HCT116 (cell line): ENCODE measurements at regions not wholly inside any gene's neighbourhood (a gene's known extent, or its start where the extent isn't known, plus 50 kb on each side); places are given as distances from the start of the nearest gene placed in this dataset.

ENCODE experiments used
- ATAC-seq: fragments of 200-7000 bp; cut with Tn5 transposase; 2 replicates; pipeline ENCODE4 v1.9.1; 2020; ENCODE audit warnings: mild to moderate bottlenecking, moderate library complexity
- BruUV-seq: library from RNA; stranded (reverse); fragments of 400-500 nt; replicated peaks from 2 replicates; lab custom pipeline; 2021; lab: Mats Ljungman, UMichigan
- CTCF ChIA-PET: fragments of 300-600 bp; sonication (Branson Sonifier 250); formaldehyde crosslinking; loops from one replicate; lab custom pipeline; 2021; ENCODE audit warnings: antibody characterized with exemption; lab: Charles Lee
- POLR2A ChIA-PET: fragments of 300-600, 350-600 bp; sonication (Branson Sonifier 250); formaldehyde crosslinking; loops from one replicate; lab custom pipeline; 2021; ENCODE audit warnings: antibody characterized with exemption; lab: Charles Lee
- RAD21 ChIA-PET, 2 experiments: fragments of 300-600 bp; sonication (Branson Sonifier 250); formaldehyde crosslinking; loops; one replicate each; lab custom pipeline; 2023; ENCODE audit warnings: low total read pairs in 2 of 2; ENCODE audit not compliant: uncharacterized antibody in 2 of 2, unreplicated experiment in 2 of 2, low non-redundant PET in 1 of 2; lab: Charles Lee
- DNase-seq: peaks from one replicate; pipeline ENCODE4 v3.0.0-alpha.2; 2010; ENCODE audit warnings: low read depth, low spot score
- H2AFZ ChIP-seq: fragments of 200-600 bp; shearing (Covaris generic), sonication (generic); 2 replicates; pipeline ENCODE4 v1.6.1; 2017; ENCODE audit warnings: low read depth, mixed run types, mixed read lengths, antibody characterized with exemption, low read length; ENCODE audit not compliant: poor library complexity, severe bottlenecking
- H3K27ac ChIP-seq: 2 replicates; pipeline ENCODE4 v1.5.1; 2012; ENCODE audit warnings: low read depth, low read length
- H3K27me3 ChIP-seq: fragments of 200-600 bp; sonication (generic); 2 replicates; pipeline ENCODE4 v1.6.1; 2016; ENCODE audit warnings: mixed run types, low read length, mixed read lengths; ENCODE audit not compliant: insufficient read depth
- H3K36me3 ChIP-seq, 2 experiments: fragments of 200-500 bp in 1 of 2; fragments of 200-600 bp in 1 of 2; sonication (Bioruptor generic) in 1 of 2; sonication (generic) in 1 of 2; 2 replicates each; pipeline versions ENCODE4 v1.5.1 to v1.6.1; 2014 to 2016; ENCODE audit warnings: low read length in 2 of 2, inconsistent platforms in 1 of 2, mixed read lengths in 1 of 2, mixed run types in 1 of 2; ENCODE audit not compliant: insufficient read depth in 2 of 2, control insufficient read depth in 1 of 2
- H3K4me1 ChIP-seq, 2 experiments: fragments of 200-600 bp in 1 of 2; sonication (generic) in 1 of 2; 2 replicates each; pipeline versions ENCODE4 v1.5.1 to v1.6.1; 2012 to 2017; ENCODE audit warnings: low read length in 2 of 2, inconsistent platforms in 1 of 2, mild to moderate bottlenecking in 1 of 2, mixed read lengths in 1 of 2, mixed run types in 1 of 2, moderate library complexity in 1 of 2; ENCODE audit not compliant: insufficient read depth in 2 of 2, control insufficient read depth in 1 of 2
- H3K4me2 ChIP-seq: fragments of 200-600 bp; sonication (generic); 2 replicates; pipeline ENCODE4 v1.6.1; 2017; ENCODE audit warnings: mixed run types, low read length, mixed read lengths
- H3K4me3 ChIP-seq, 2 experiments: fragments of 200-600 bp in 1 of 2; sonication (generic) in 1 of 2; replicated peaks in 1 of 2; 2 replicates each; pipeline ENCODE4 v1.5.1; 2011 to 2016; ENCODE audit warnings: low read length in 2 of 2, control low read depth in 1 of 2, low read depth in 1 of 2, mild to moderate bottlenecking in 1 of 2, mixed read lengths in 1 of 2, mixed run types in 1 of 2
- H3K79me2 ChIP-seq: fragments of 200-600 bp; sonication (generic); 2 replicates; pipeline ENCODE4 v1.6.1; 2017; ENCODE audit warnings: mild to moderate bottlenecking, mixed run types, low read length, moderate library complexity, mixed read lengths; ENCODE audit not compliant: insufficient read depth
- H3K9ac ChIP-seq: fragments of 200-600 bp; sonication (generic); 2 replicates; pipeline ENCODE4 v1.6.1; 2016; ENCODE audit warnings: low read length, mixed read lengths
- H3K9me2 ChIP-seq: fragments of 200-600 bp; sonication (generic), shearing (Covaris generic); 2 replicates; pipeline ENCODE4 v1.6.1; 2017; ENCODE audit warnings: mixed run types, mild to moderate bottlenecking, moderate library complexity; ENCODE audit not compliant: insufficient read depth
- H3K9me3 ChIP-seq, 2 experiments: fragments of 200-500 bp in 1 of 2; fragments of 200-600 bp in 1 of 2; sonication (Bioruptor generic) in 1 of 2; sonication (generic) in 1 of 2; 2 replicates each; pipeline ENCODE4 v1.6.1; 2014 to 2017; ENCODE audit warnings: low read length in 2 of 2, mixed read lengths in 2 of 2, inconsistent platforms in 1 of 2, low read depth in 1 of 2, mild to moderate bottlenecking in 1 of 2, mixed run types in 1 of 2, moderate library complexity in 1 of 2; ENCODE audit not compliant: control insufficient read depth in 1 of 2, insufficient read depth in 1 of 2
- H4K20me1 ChIP-seq: fragments of 200-600 bp; sonication (generic), shearing (Covaris generic); 2 replicates; pipeline ENCODE4 v1.6.1; 2017; ENCODE audit warnings: mixed run types, mild to moderate bottlenecking, moderate library complexity; ENCODE audit not compliant: insufficient read depth
- CEBPB ChIP-seq: IDR thresholded peaks from 2 replicates; pipeline ENCODE4 v1.6.1; 2012; ENCODE audit warnings: low read depth
- EGR1 ChIP-seq: IDR thresholded peaks from 2 replicates; pipeline ENCODE4 v1.6.1; 2012; ENCODE audit warnings: low read depth
- ELF1 ChIP-seq: IDR thresholded peaks from 2 replicates; pipeline ENCODE4 v1.6.1; 2012; ENCODE audit warnings: low read depth, borderline replicate concordance
- EZH2 ChIP-seq: fragments of 200-600 bp; sonication (generic); IDR thresholded peaks from 2 replicates; pipeline ENCODE4 v1.6.1; 2017; ENCODE audit warnings: antibody characterized with exemption, mixed run types
- EZH2phosphoT487 ChIP-seq: fragments of 200-600 bp; IDR thresholded peaks from 2 replicates; pipeline ENCODE4 v1.6.1; 2018; ENCODE audit warnings: antibody characterized with exemption, borderline replicate concordance
- FOSL1 ChIP-seq: IDR thresholded peaks from 2 replicates; pipeline ENCODE4 v1.6.1; 2012; ENCODE audit warnings: low read depth
- POLR2A ChIP-seq: IDR thresholded peaks from 2 replicates; pipeline ENCODE4 v1.7.0; 2011; ENCODE audit warnings: borderline replicate concordance; ENCODE audit not compliant: insufficient read depth, insufficient read length; ENCODE audit errors: extremely low read depth
- POLR2AphosphoS5 ChIP-seq: IDR thresholded peaks from 2 replicates; pipeline ENCODE4 v1.6.1; 2011; ENCODE audit warnings: mild to moderate bottlenecking, low read depth, low read length, moderate library complexity
- SP1 ChIP-seq: IDR thresholded peaks from 2 replicates; pipeline ENCODE4 v1.6.1; 2012; ENCODE audit warnings: low read depth
- TCF7L2 ChIP-seq: IDR thresholded peaks from 2 replicates; pipeline ENCODE4 v1.7.0; 2011; ENCODE audit warnings: borderline replicate concordance, inconsistent platforms; ENCODE audit not compliant: insufficient read depth, insufficient read length; ENCODE audit errors: extremely low read depth
- ZFX ChIP-seq: fragments of 450-650 bp; IDR thresholded peaks from 2 replicates; pipeline ENCODE4 v1.6.1; 2017
- ZNF274 ChIP-seq: fragments of 200-500 bp; sonication (Bioruptor generic); IDR thresholded peaks from 2 replicates; pipeline ENCODE4 v1.6.1; 2014; ENCODE audit warnings: mild to moderate bottlenecking, low read depth, low read length, inconsistent platforms
- intact Hi-C: fragments of 100-400 bp; cut with micrococcal nuclease; formaldehyde crosslinking; loops from 2 replicates; pipeline ENCODE4 v1.10.0; 2022
- TF ChIP-seq, protein P1 (sequence below): IDR thresholded peaks from 2 replicates; pipeline ENCODE4 v1.6.1; 2012
- TF ChIP-seq, protein P2 (sequence below): IDR thresholded peaks from 2 replicates; pipeline ENCODE4 v1.6.1; 2012
- TF ChIP-seq, protein P3 (sequence below): IDR thresholded peaks from 2 replicates; pipeline ENCODE4 v1.6.1; 2011; ENCODE audit warnings: mild to moderate bottlenecking, low read length, moderate library complexity; ENCODE audit not compliant: insufficient replicate concordance; ENCODE audit errors: extremely low read depth
- TF ChIP-seq, protein P4 (sequence below): IDR thresholded peaks from 2 replicates; pipeline ENCODE4 v1.6.1; 2012; ENCODE audit warnings: low read depth

DNA sequence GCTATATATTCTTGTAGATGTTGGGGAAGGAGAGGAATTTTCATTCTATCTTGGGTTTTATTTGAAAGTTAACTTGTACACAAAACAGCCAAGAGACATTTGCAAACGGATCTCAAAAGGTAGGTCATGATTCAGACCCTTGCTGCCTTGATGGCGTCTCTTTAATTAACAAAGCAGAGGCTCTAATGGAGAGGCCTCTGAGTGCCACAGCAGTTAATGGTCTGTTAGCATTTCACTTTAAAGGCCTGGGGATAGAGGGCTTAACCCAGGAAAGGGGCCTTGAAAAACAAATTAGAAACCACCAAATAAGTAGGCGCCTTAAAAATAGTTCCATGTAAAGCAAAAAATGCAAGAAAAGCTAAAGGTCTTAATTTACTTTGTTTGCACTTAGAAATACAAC is 836.9 kb upstream of the CELF4 start:
- no peaks in the 10 kb centered on the region for H3K79me2 ChIP-seq
- BruUV-seq: no TSS peak
- H4K20me1 ChIP-seq: no peaks in the 10 kb centered on the region
- no peaks in the 10 kb centered on the region for H3K27me3 ChIP-seq
- no peak overlapping the region for H3K27ac ChIP-seq
- H3K4me2 ChIP-seq: no peak overlapping the region
- ChIA-PET RAD21 (no interaction called here), CTCF (no interaction called here), POLR2A (no interaction called here)
- no peaks in the 10 kb centered on the region for H3K9me3 ChIP-seq
- ATAC-seq (no peak), DNase-seq (no peak)
- TF ChIP-seq, protein P1, sequence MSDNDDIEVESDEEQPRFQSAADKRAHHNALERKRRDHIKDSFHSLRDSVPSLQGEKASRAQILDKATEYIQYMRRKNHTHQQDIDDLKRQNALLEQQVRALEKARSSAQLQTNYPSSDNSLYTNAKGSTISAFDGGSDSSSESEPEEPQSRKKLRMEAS: no peak
- TF ChIP-seq, protein P2, sequence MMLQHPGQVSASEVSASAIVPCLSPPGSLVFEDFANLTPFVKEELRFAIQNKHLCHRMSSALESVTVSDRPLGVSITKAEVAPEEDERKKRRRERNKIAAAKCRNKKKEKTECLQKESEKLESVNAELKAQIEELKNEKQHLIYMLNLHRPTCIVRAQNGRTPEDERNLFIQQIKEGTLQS: no peak
- TF ChIP-seq EZH2phosphoT487: no peak
- no peak overlapping the region for H2AFZ ChIP-seq
- H3K4me3 ChIP-seq: no peak overlapping the region
- no peaks in the 10 kb centered on the region for H3K36me3 ChIP-seq
- no peak overlapping the region for H3K9ac ChIP-seq
- no peaks in the 10 kb centered on the region for H3K9me2 ChIP-seq
- intact Hi-C loops: no loop called here
- H3K4me1 ChIP-seq: no peaks in the 10 kb centered on the region

DNA sequence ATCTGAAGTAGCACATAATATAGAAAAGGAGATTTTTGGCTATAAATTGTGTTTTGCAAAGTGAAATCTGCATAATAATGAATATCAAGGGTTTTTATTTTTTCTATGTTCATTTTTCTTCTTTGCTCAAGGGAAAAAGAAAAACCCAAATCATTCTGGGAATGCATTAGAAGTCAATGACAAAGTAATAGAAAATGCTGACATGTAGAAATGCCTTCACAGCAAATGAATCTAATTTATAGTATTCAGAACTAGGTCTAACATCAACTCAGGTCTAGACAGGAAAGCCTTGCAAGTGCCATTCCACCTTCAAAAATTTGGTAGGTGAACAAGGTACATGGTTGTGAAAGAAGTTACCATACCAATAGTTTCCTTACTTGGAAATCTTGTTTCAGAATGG is 831.5 kb upstream of the CELF4 start:
- H3K9me3 ChIP-seq: no peaks in the 10 kb centered on the region; a peak in 1 of 4 replicates
- no peaks in the 10 kb centered on the region for H3K79me2 ChIP-seq
- RAD21 ChIA-PET: no interaction called here
- BruUV-seq: no TSS peak
- no peak overlapping the region for H3K9ac ChIP-seq
- intact Hi-C loops: no loop called here
- no peaks in the 10 kb centered on the region for H3K27me3 ChIP-seq
- ATAC-seq (no peak), DNase-seq (no peak)
- H3K36me3 ChIP-seq: no peaks in the 10 kb centered on the region
- no peaks in the 10 kb centered on the region for H4K20me1 ChIP-seq
- POLR2A ChIA-PET: no interaction called here
- no peak overlapping the region for H3K4me3 ChIP-seq
- no peak overlapping the region for H2AFZ ChIP-seq
- no peak overlapping the region for H3K4me2 ChIP-seq
- no peaks in the 10 kb centered on the region for H3K4me1 ChIP-seq
- H3K9me2 ChIP-seq: no peaks in the 10 kb centered on the region
- CTCF ChIA-PET: no interaction called here
- no peak overlapping the region for H3K27ac ChIP-seq
- TF ChIP-seq FOSL1 (no peak), SP1 (no peak), ZNF274 (no peak), POLR2AphosphoS5 (no peak), ZFX (no peak), CEBPB (no peak), POLR2A (no peak), TCF7L2 (no peak), EGR1 (no peak), ELF1 (no peak), EZH2phosphoT487 (no peak), EZH2 (no peak)
- TF ChIP-seq, protein P3, sequence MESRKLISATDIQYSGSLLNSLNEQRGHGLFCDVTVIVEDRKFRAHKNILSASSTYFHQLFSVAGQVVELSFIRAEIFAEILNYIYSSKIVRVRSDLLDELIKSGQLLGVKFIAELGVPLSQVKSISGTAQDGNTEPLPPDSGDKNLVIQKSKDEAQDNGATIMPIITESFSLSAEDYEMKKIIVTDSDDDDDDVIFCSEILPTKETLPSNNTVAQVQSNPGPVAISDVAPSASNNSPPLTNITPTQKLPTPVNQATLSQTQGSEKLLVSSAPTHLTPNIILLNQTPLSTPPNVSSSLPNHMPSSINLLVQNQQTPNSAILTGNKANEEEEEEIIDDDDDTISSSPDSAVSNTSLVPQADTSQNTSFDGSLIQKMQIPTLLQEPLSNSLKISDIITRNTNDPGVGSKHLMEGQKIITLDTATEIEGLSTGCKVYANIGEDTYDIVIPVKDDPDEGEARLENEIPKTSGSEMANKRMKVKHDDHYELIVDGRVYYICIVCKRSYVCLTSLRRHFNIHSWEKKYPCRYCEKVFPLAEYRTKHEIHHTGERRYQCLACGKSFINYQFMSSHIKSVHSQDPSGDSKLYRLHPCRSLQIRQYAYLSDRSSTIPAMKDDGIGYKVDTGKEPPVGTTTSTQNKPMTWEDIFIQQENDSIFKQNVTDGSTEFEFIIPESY: no peak
- TF ChIP-seq, protein P1: no peak
- TF ChIP-seq, protein P4, sequence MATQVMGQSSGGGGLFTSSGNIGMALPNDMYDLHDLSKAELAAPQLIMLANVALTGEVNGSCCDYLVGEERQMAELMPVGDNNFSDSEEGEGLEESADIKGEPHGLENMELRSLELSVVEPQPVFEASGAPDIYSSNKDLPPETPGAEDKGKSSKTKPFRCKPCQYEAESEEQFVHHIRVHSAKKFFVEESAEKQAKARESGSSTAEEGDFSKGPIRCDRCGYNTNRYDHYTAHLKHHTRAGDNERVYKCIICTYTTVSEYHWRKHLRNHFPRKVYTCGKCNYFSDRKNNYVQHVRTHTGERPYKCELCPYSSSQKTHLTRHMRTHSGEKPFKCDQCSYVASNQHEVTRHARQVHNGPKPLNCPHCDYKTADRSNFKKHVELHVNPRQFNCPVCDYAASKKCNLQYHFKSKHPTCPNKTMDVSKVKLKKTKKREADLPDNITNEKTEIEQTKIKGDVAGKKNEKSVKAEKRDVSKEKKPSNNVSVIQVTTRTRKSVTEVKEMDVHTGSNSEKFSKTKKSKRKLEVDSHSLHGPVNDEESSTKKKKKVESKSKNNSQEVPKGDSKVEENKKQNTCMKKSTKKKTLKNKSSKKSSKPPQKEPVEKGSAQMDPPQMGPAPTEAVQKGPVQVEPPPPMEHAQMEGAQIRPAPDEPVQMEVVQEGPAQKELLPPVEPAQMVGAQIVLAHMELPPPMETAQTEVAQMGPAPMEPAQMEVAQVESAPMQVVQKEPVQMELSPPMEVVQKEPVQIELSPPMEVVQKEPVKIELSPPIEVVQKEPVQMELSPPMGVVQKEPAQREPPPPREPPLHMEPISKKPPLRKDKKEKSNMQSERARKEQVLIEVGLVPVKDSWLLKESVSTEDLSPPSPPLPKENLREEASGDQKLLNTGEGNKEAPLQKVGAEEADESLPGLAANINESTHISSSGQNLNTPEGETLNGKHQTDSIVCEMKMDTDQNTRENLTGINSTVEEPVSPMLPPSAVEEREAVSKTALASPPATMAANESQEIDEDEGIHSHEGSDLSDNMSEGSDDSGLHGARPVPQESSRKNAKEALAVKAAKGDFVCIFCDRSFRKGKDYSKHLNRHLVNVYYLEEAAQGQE: no peak
